Nephron (organoid): ENCODE measurements at regions not wholly inside any gene's neighbourhood (a gene's known extent, or its start where the extent isn't known, plus 50 kb on each side); places are given as distances from the start of the nearest gene placed in this dataset.
"Not testable (repeated sequence)": the region's sequence is repeated elsewhere in the genome, so short reads cannot be mapped to it uniquely, and the experiment has no call there.

ENCODE experiments used
- H3K27ac Mint-ChIP-seq, 3 experiments: 2 replicates each; pipeline ENCODE4 v1.8.0; 2020; ENCODE audit warnings: mixed read lengths in 3 of 3, mild to moderate bottlenecking in 2 of 3, moderate library complexity in 1 of 3
- H3K27me3 Mint-ChIP-seq: 2 replicates; pipeline ENCODE4 v1.8.0; 2021; ENCODE audit warnings: low read depth, mild to moderate bottlenecking, moderate library complexity, mixed read lengths
- H3K36me3 Mint-ChIP-seq: 2 replicates; pipeline ENCODE4 v1.8.0; 2020; ENCODE audit warnings: low read depth, mixed read lengths
- H3K4me1 Mint-ChIP-seq: 2 replicates; pipeline ENCODE4 v1.8.0; 2020; ENCODE audit warnings: mixed read lengths
- H3K4me3 Mint-ChIP-seq, 3 experiments: 2 replicates each; pipeline ENCODE4 v1.8.0; 2020; ENCODE audit warnings: mild to moderate bottlenecking in 3 of 3, mixed read lengths in 3 of 3, moderate library complexity in 2 of 3
- H3K9me3 Mint-ChIP-seq: 2 replicates; pipeline ENCODE4 v1.8.0; 2020; ENCODE audit warnings: mixed read lengths
- CTCF ChIP-seq, 3 experiments: fragments of 200-600 bp; sonication (generic); IDR thresholded peaks; one replicate each; pipeline ENCODE4 v1.5.0; 2021; ENCODE audit warnings: antibody characterized with exemption in 3 of 3; ENCODE audit not compliant: unreplicated experiment in 3 of 3

- Mint-ChIP-seq H3K9me3 (peaks cover 19% of the 10 kb centered on the region), H3K27me3 (peaks cover 8% of the 10 kb centered on the region), H3K27ac (no peak overlapping the region)
These were observed 504.9 kb upstream of the CCDC196 start for GRCh38 chr14:65981192-65981843.

GRCh38 chr14:65986041-65986440, 500.1 kb upstream of the CCDC196 start:
- Mint-ChIP-seq H3K27ac (no peak overlapping the region), H3K9me3 (peaks cover 3% of the 10 kb centered on the region), H3K36me3 (no peaks in the 10 kb centered on the region), H3K27me3 (peaks cover 8% of the 10 kb centered on the region), H3K4me1 (no peaks in the 10 kb centered on the region), H3K4me3 (no peak overlapping the region)
- no peak for TF ChIP-seq CTCF (IDR thresholded peaks at IDR 0.05; ENCODE audit: unreplicated experiment in 3 of 3)

More at GRCh38 chr14:65981192-65981843, 504.9 kb upstream of the CCDC196 start:
- H3K36me3 Mint-ChIP-seq: peaks cover 6% of the 10 kb centered on the region
- no peaks in the 10 kb centered on the region for H3K4me1 Mint-ChIP-seq
- TF ChIP-seq CTCF (IDR thresholded peaks at IDR 0.05; ENCODE audit: unreplicated experiment in 3 of 3): no peak
- no peak overlapping the region for H3K4me3 Mint-ChIP-seq

DNA sequence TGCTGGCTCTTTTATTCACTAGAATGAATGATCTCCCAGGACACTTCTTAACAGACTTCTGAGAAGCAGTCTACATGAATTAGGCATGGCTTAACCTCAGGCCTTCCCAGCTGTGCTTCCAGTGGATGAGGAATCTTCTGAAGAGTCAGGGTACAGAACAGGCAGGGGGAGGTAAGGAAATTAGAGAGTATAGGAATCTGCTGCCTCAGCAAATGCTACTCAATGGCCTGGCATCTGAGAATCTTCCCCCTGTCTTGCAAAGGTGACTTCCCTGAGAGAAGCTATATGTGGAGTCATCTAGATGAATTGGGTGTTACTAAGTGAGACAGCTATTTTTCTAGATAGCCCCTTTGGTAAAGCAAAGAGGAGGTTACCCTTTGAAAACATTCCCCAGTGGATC, 496.2 kb upstream of the CCDC196 start:
- H3K4me1 Mint-ChIP-seq: no peaks in the 10 kb centered on the region

DNA sequence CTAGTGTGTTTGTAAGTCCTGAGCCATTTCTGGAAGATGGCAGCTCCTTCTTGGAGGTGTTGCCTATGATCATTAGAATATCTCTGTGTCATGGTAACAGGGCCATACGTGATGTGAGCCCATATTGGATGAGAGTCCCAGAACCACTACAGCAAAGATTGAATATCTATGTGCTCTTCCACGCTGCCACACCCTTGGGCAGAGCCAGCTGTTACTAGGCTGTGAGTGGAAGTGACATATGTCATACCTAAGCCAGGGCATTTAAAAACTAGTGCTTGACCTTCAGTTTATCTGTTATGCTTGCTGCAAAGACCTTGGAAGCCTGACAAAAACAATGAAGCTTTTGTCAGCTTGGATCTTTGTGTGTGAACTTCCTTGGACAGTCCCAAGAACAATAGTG, 495.1 kb upstream of the CCDC196 start:
- no peaks in the 10 kb centered on the region for H3K36me3 Mint-ChIP-seq
- no peak overlapping the region for H3K27ac Mint-ChIP-seq
- H3K4me3 Mint-ChIP-seq: no peak overlapping the region
- no peaks in the 10 kb centered on the region for H3K4me1 Mint-ChIP-seq
- TF ChIP-seq CTCF (IDR thresholded peaks at IDR 0.05; ENCODE audit: unreplicated experiment in 3 of 3): no peak
- H3K27me3 Mint-ChIP-seq: no peaks in the 10 kb centered on the region
- no peaks in the 10 kb centered on the region for H3K9me3 Mint-ChIP-seq

More for the DNA sequence above, 496.2 kb upstream of the CCDC196 start:
- no peak overlapping the region for H3K27ac Mint-ChIP-seq
- H3K36me3 Mint-ChIP-seq: no peaks in the 10 kb centered on the region
- H3K9me3 Mint-ChIP-seq: peaks cover 3% of the 10 kb centered on the region
- no peak overlapping the region for H3K4me3 Mint-ChIP-seq
- H3K27me3 Mint-ChIP-seq: no peaks in the 10 kb centered on the region
- TF ChIP-seq CTCF (IDR thresholded peaks at IDR 0.05; ENCODE audit: unreplicated experiment in 3 of 3): no peak

- H3K4me3 Mint-ChIP-seq, H3K36me3 Mint-ChIP-seq, H3K27ac Mint-ChIP-seq, H3K9me3 Mint-ChIP-seq, H3K27me3 Mint-ChIP-seq, H3K4me1 Mint-ChIP-seq: not testable (repeated sequence)
These were observed 494.2 kb upstream of the CCDC196 start for GRCh38 chr14:65991935-65992334.

DNA sequence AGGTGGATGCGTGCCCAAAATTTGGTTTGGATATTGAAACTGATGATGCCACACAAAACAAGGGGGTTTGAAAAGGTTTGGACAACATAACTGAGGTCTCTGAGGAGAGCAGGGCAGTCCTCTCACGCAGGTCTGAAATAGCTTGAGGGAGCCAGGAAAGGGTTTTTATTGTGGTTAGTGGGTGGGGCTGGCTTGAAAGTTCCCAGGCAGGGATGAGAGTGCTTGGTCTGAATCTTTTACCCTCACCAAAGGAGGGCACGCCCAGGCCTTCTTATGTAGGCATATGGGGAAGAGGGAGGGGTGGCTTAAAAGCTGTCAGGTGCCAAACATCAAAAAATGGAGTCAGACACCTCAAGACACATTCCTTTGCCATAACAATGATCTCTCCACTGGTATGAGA, 493.1 kb upstream of the CCDC196 start:
- Mint-ChIP-seq H3K4me1 (no peaks in the 10 kb centered on the region), H3K27ac (no peak overlapping the region), H3K27me3 (no peaks in the 10 kb centered on the region), H3K4me3 (no peak overlapping the region), H3K36me3 (peaks cover 2% of the 10 kb centered on the region), H3K9me3 (peaks cover 3% of the 10 kb centered on the region)
- TF ChIP-seq CTCF (IDR thresholded peaks at IDR 0.05; ENCODE audit: unreplicated experiment in 3 of 3): no peak
